ENCODE measurements at regions not wholly inside any gene's neighbourhood (a gene's known extent, or its start where the extent isn't known, plus 50 kb on each side); places are given as distances from the start of the nearest gene placed in this dataset.

DNA sequence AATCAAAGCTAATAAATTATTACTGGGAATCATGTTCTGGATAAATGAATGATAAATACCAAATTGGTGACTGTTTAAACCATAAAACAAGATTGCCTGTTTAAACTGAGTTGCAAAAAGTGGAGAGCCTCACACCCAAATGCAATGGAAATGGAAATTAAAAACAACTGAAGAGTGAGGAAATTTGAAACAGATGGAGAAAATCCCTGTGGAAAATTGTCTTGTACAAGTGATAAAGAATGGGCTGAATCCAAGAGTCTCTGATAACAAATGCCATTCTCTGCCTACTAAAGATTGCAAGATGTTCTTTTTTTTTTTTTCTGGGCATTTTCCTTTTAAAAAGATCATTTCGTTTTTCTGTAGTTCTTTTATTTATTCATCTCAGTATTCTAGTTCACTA, 426.3 kb downstream of the NLGN4X start:
- Mint-ChIP-seq H3K4me1 (ENCODE audit: low read depth, unreplicated experiment) (no peaks in the 10 kb centered on the region), H3K36me3 (ENCODE audit: insufficient read depth, unreplicated experiment) (no peaks in the 10 kb centered on the region), H3K27me3 (ENCODE audit: unreplicated experiment) (no peaks in the 10 kb centered on the region), H3K4me3 (ENCODE audit: low read depth, unreplicated experiment) (no peak overlapping the region), H3K9me3 (ENCODE audit: low read depth, unreplicated experiment) (peaks cover 16% of the 10 kb centered on the region), H3K27ac (ENCODE audit: unreplicated experiment) (no peak overlapping the region)
- no TSS peak for BruUV-seq (replicated peaks)
- intact Hi-C loops (cut with micrococcal nuclease; ENCODE audit: unreplicated experiment): no loop called here
- TF ChIP-seq, protein P1, sequence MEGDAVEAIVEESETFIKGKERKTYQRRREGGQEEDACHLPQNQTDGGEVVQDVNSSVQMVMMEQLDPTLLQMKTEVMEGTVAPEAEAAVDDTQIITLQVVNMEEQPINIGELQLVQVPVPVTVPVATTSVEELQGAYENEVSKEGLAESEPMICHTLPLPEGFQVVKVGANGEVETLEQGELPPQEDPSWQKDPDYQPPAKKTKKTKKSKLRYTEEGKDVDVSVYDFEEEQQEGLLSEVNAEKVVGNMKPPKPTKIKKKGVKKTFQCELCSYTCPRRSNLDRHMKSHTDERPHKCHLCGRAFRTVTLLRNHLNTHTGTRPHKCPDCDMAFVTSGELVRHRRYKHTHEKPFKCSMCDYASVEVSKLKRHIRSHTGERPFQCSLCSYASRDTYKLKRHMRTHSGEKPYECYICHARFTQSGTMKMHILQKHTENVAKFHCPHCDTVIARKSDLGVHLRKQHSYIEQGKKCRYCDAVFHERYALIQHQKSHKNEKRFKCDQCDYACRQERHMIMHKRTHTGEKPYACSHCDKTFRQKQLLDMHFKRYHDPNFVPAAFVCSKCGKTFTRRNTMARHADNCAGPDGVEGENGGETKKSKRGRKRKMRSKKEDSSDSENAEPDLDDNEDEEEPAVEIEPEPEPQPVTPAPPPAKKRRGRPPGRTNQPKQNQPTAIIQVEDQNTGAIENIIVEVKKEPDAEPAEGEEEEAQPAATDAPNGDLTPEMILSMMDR (IDR thresholded peaks at IDR 0.05; ENCODE audit: unreplicated experiment): no peak
- no peak for DNase-seq
- CTCF ChIA-PET: no interaction called here

DNA sequence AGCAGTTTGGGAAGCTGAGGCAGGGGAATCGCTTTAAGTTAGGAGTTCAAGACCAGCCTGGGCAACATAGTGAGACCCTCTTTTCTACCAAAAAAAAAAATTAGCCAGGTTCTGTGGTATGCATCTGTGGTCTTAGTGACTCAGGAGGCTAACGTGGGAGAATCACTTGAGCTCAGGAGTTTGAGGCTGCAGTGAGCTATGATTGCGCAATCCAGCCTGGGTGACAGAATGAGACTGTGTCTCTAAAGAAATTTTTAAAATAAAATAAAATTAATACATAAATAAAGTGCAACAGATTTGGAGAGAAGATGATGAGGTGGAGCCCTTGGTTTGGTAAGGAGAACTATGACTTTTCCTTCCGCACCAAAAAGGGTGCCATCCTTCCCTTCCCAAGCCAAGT, 436.9 kb downstream of the NLGN4X start:
- intact Hi-C loops (cut with micrococcal nuclease; ENCODE audit: unreplicated experiment): no loop called here
- no TSS peak for BruUV-seq (replicated peaks)

DNA sequence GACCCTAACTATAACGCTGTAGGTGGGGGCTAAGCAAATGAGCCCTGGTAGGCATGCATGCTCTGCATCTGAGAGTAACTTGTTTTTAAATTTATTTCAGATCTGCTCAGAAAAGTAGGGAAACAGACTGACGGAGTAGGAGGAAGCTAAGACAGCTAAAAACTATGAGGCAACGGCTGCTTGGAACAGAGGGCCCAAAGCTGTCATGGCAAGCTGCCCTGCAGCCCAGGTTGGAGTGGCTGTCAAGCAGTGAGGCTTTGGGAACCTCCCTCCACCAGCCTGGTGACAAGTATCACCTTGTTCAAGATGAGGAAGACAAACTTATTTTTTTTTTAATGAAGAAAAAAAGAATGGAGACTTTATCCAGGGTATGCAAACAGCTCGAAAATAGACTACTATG, 439.8 kb downstream of the NLGN4X start:
- CTCF ChIA-PET: no interaction called here
- intact Hi-C loops (cut with micrococcal nuclease; ENCODE audit: unreplicated experiment): no loop called here
- DNase-seq: no peak
- H3K27ac Mint-ChIP-seq (ENCODE audit: unreplicated experiment): no peak overlapping the region
- TF ChIP-seq, protein P1 (IDR thresholded peaks at IDR 0.05; ENCODE audit: unreplicated experiment): no peak
- BruUV-seq (replicated peaks): no TSS peak
- H3K4me1 Mint-ChIP-seq (ENCODE audit: low read depth, unreplicated experiment): no peaks in the 10 kb centered on the region
- no peaks in the 10 kb centered on the region for H3K36me3 Mint-ChIP-seq (ENCODE audit: insufficient read depth, unreplicated experiment)
- peaks cover 22% of the 10 kb centered on the region for H3K9me3 Mint-ChIP-seq (ENCODE audit: low read depth, unreplicated experiment)
- H3K4me3 Mint-ChIP-seq (ENCODE audit: low read depth, unreplicated experiment): no peak overlapping the region
- H3K27me3 Mint-ChIP-seq (ENCODE audit: unreplicated experiment): no peaks in the 10 kb centered on the region

More for the DNA sequence above, 436.9 kb downstream of the NLGN4X start:
- Mint-ChIP-seq H3K9me3 (ENCODE audit: low read depth, unreplicated experiment) (peaks cover 25% of the 10 kb centered on the region), H3K4me3 (ENCODE audit: low read depth, unreplicated experiment) (no peak overlapping the region), H3K27me3 (ENCODE audit: unreplicated experiment) (no peaks in the 10 kb centered on the region), H3K4me1 (ENCODE audit: low read depth, unreplicated experiment) (no peaks in the 10 kb centered on the region), H3K27ac (ENCODE audit: unreplicated experiment) (no peak overlapping the region), H3K36me3 (ENCODE audit: insufficient read depth, unreplicated experiment) (no peaks in the 10 kb centered on the region)
- TF ChIP-seq, protein P1 (IDR thresholded peaks at IDR 0.05; ENCODE audit: unreplicated experiment): no peak
- no peak for DNase-seq
- CTCF ChIA-PET: no interaction called here

DNA sequence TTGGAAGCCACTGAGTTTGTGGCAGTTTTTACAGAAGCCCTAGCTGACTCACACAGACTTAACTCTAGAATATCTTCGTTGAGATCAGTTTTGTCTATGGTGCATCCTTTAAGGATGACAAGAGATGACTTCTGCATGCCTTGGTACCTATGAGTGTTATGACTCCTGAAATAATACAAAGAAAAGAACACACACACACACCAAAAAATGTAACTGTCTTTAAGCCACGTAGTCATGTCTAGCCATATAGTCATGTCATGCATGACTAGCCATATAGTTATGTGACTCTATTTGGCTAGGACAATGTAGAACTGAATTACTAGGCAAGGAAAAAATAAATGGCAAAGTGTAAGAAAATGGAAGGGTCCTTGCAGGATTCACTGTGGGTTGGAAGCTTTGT, 447.8 kb downstream of the NLGN4X start:
- CTCF ChIA-PET: no interaction called here
- Mint-ChIP-seq H3K36me3 (ENCODE audit: insufficient read depth, unreplicated experiment) (no peaks in the 10 kb centered on the region), H3K9me3 (ENCODE audit: low read depth, unreplicated experiment) (peaks cover 18% of the 10 kb centered on the region), H3K27me3 (ENCODE audit: unreplicated experiment) (no peaks in the 10 kb centered on the region), H3K4me1 (ENCODE audit: low read depth, unreplicated experiment) (no peaks in the 10 kb centered on the region), H3K27ac (ENCODE audit: unreplicated experiment) (no peak overlapping the region), H3K4me3 (ENCODE audit: low read depth, unreplicated experiment) (no peak overlapping the region)
- intact Hi-C loops (cut with micrococcal nuclease; ENCODE audit: unreplicated experiment): no loop called here
- DNase-seq: no peak
- BruUV-seq (replicated peaks): no TSS peak
- TF ChIP-seq, protein P1 (IDR thresholded peaks at IDR 0.05; ENCODE audit: unreplicated experiment): no peak

All from Calu3 (cell line).